ENCODE measurements at regions not wholly inside any gene's neighbourhood (a gene's known extent, or its start where the extent isn't known, plus 50 kb on each side); places are given as distances from the start of the nearest gene placed in this dataset.

GRCh38 chr4:100289530-100289888, 99.2 kb upstream of the DDIT4L start:
- Histone ChIP-seq H3K4me1 (ENCODE audit: insufficient read depth, low read length) (no peaks in the 10 kb centered on the region), H3K36me3 (ENCODE audit: insufficient read depth, low read length) (no peaks in the 10 kb centered on the region), H3K27ac (ENCODE audit: low read length) (no peak overlapping the region), H3K4me2 (ENCODE audit: insufficient read depth, low read length) (no peak overlapping the region), H3K9me3 (ENCODE audit: insufficient read depth, low read length, severe bottlenecking) (no peaks in the 10 kb centered on the region), H3K79me2 (ENCODE audit: insufficient read depth, low read length) (no peaks in the 10 kb centered on the region), H2AFZ (ENCODE audit: low read depth, low read length) (no peak overlapping the region), H4K20me1 (ENCODE audit: insufficient read depth, low read length) (no peaks in the 10 kb centered on the region), H3K4me3 (ENCODE audit: low read depth in 1 of 2, low read length in 2 of 2) (no peak overlapping the region), H3K9ac (ENCODE audit: low read depth, low read length) (no peak overlapping the region), H3K27me3 (ENCODE audit: insufficient read depth, low read length, poor library complexity) (no peaks in the 10 kb centered on the region)
- TF ChIP-seq CTCF (IDR thresholded peaks at IDR 0.05; ENCODE audit: borderline replicate concordance, extremely low read depth, low read length, poor library complexity, severe bottlenecking) (no peak), EZH2 (IDR thresholded peaks at IDR 0.05; ENCODE audit: borderline replicate concordance, low read depth, low read length, severe bottlenecking) (no peak)
- ATAC-seq (ENCODE audit: insufficient read depth, low read depth) (no peak), DNase-seq (no peak)

- no peak for DNase-seq
- ATAC-seq (ENCODE audit: insufficient read depth, low read depth), result no peak
- Histone ChIP-seq H3K9ac (ENCODE audit: low read depth, low read length) (no peak overlapping the region), H3K27me3 (ENCODE audit: insufficient read depth, low read length, poor library complexity) (no peaks in the 10 kb centered on the region), H3K4me1 (ENCODE audit: insufficient read depth, low read length) (no peaks in the 10 kb centered on the region), H3K4me3 (ENCODE audit: low read depth in 1 of 2, low read length in 2 of 2) (no peak overlapping the region), H3K4me2 (ENCODE audit: insufficient read depth, low read length) (no peak overlapping the region), H3K79me2 (ENCODE audit: insufficient read depth, low read length) (no peaks in the 10 kb centered on the region), H3K9me3 (ENCODE audit: insufficient read depth, low read length, severe bottlenecking) (no peaks in the 10 kb centered on the region), H3K36me3 (ENCODE audit: insufficient read depth, low read length) (no peaks in the 10 kb centered on the region), H4K20me1 (ENCODE audit: insufficient read depth, low read length) (no peaks in the 10 kb centered on the region), H3K27ac (ENCODE audit: low read length) (no peak overlapping the region), H2AFZ (ENCODE audit: low read depth, low read length) (no peak overlapping the region)
- TF ChIP-seq CTCF (IDR thresholded peaks at IDR 0.05; ENCODE audit: borderline replicate concordance, extremely low read depth, low read length, poor library complexity, severe bottlenecking) (no peak), EZH2 (IDR thresholded peaks at IDR 0.05; ENCODE audit: borderline replicate concordance, low read depth, low read length, severe bottlenecking) (no peak)
Measured at GRCh38 chr4:100288811-100289529, 98.7 kb upstream of the DDIT4L start.

GRCh38 chr4:100288161-100288560, 97.9 kb upstream of the DDIT4L start:
- Histone ChIP-seq H3K4me2 (ENCODE audit: insufficient read depth, low read length) (no peak overlapping the region), H3K27me3 (ENCODE audit: insufficient read depth, low read length, poor library complexity) (no peaks in the 10 kb centered on the region), H3K9me3 (ENCODE audit: insufficient read depth, low read length, severe bottlenecking) (no peaks in the 10 kb centered on the region), H3K36me3 (ENCODE audit: insufficient read depth, low read length) (no peaks in the 10 kb centered on the region), H2AFZ (ENCODE audit: low read depth, low read length) (no peak overlapping the region), H3K4me1 (ENCODE audit: insufficient read depth, low read length) (no peaks in the 10 kb centered on the region), H3K4me3 (ENCODE audit: low read depth in 1 of 2, low read length in 2 of 2) (no peak overlapping the region), H3K27ac (ENCODE audit: low read length) (no peak overlapping the region), H3K79me2 (ENCODE audit: insufficient read depth, low read length) (no peaks in the 10 kb centered on the region), H4K20me1 (ENCODE audit: insufficient read depth, low read length) (no peaks in the 10 kb centered on the region), H3K9ac (ENCODE audit: low read depth, low read length) (no peak overlapping the region)
- ATAC-seq (ENCODE audit: insufficient read depth, low read depth) (no peak), DNase-seq (no peak)
- no peak for TF ChIP-seq CTCF (IDR thresholded peaks at IDR 0.05; ENCODE audit: borderline replicate concordance, extremely low read depth, low read length, poor library complexity, severe bottlenecking)
- no peak for TF ChIP-seq EZH2 (IDR thresholded peaks at IDR 0.05; ENCODE audit: borderline replicate concordance, low read depth, low read length, severe bottlenecking)
